ENCODE measurements at regions not wholly inside any gene's neighbourhood (a gene's known extent, or its start where the extent isn't known, plus 50 kb on each side); places are given as distances from the start of the nearest gene placed in this dataset.

DNA sequence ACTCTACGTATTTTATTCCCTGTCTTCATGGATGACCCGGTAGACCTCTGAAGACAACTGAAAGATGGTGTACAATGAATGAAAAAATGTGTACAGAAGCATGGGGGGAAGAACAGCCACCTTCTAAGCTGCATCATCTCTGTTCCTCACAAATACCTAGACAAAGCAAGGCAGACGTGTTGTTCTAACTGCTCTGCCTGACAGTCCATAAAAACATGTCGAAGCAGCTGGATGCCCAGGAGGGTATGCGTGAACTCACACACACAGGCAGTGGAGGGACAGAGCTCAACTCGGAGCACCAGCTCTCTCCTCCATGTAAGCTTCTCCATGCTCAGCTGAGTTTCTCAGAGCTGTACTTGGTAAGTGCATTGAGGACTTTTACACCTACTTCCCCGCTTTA, 327.4 kb downstream of the CTTN start:
- TF ChIP-seq, protein P1, sequence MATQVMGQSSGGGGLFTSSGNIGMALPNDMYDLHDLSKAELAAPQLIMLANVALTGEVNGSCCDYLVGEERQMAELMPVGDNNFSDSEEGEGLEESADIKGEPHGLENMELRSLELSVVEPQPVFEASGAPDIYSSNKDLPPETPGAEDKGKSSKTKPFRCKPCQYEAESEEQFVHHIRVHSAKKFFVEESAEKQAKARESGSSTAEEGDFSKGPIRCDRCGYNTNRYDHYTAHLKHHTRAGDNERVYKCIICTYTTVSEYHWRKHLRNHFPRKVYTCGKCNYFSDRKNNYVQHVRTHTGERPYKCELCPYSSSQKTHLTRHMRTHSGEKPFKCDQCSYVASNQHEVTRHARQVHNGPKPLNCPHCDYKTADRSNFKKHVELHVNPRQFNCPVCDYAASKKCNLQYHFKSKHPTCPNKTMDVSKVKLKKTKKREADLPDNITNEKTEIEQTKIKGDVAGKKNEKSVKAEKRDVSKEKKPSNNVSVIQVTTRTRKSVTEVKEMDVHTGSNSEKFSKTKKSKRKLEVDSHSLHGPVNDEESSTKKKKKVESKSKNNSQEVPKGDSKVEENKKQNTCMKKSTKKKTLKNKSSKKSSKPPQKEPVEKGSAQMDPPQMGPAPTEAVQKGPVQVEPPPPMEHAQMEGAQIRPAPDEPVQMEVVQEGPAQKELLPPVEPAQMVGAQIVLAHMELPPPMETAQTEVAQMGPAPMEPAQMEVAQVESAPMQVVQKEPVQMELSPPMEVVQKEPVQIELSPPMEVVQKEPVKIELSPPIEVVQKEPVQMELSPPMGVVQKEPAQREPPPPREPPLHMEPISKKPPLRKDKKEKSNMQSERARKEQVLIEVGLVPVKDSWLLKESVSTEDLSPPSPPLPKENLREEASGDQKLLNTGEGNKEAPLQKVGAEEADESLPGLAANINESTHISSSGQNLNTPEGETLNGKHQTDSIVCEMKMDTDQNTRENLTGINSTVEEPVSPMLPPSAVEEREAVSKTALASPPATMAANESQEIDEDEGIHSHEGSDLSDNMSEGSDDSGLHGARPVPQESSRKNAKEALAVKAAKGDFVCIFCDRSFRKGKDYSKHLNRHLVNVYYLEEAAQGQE (IDR thresholded peaks at IDR 0.05; ENCODE audit: unreplicated experiment), result no peak
- TF ChIP-seq, protein P2, sequence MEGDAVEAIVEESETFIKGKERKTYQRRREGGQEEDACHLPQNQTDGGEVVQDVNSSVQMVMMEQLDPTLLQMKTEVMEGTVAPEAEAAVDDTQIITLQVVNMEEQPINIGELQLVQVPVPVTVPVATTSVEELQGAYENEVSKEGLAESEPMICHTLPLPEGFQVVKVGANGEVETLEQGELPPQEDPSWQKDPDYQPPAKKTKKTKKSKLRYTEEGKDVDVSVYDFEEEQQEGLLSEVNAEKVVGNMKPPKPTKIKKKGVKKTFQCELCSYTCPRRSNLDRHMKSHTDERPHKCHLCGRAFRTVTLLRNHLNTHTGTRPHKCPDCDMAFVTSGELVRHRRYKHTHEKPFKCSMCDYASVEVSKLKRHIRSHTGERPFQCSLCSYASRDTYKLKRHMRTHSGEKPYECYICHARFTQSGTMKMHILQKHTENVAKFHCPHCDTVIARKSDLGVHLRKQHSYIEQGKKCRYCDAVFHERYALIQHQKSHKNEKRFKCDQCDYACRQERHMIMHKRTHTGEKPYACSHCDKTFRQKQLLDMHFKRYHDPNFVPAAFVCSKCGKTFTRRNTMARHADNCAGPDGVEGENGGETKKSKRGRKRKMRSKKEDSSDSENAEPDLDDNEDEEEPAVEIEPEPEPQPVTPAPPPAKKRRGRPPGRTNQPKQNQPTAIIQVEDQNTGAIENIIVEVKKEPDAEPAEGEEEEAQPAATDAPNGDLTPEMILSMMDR (conservative IDR thresholded peaks at IDR 0.05; ENCODE audit: low read depth in 2 of 2), result no peak
- TF ChIP-seq POLR2AphosphoS5 (IDR thresholded peaks at IDR 0.05; ENCODE audit: low read depth) (no peak), EZH2 (IDR thresholded peaks at IDR 0.05; ENCODE audit: low read depth, unreplicated experiment) (no peak), CREB1 (CRISPR knock-in tag; IDR thresholded peaks at IDR 0.05; ENCODE audit: low read depth) (no peak)

Measured in GM23338 (cell line).